IPS DF 6.9 (cell line): ENCODE measurements at regions not wholly inside any gene's neighbourhood (a gene's known extent, or its start where the extent isn't known, plus 50 kb on each side); places are given as distances from the start of the nearest gene placed in this dataset.
A peak's percentile ranks its signal among the peaks of the same experiment; 100 is the strongest.

Experiments used
- DNase-seq: peaks from one replicate; pipeline ENCODE4 v3.0.0-alpha.2; 2013; ENCODE audit warnings: low read depth, low spot score
- H3K27ac ChIP-seq: one replicate; pipeline ENCODE4 v1.5.1; 2013; ENCODE audit warnings: low read length, control low read depth
- H3K27me3 ChIP-seq: 2 replicates; pipeline ENCODE4 v1.6.1; 2013; ENCODE audit warnings: mild to moderate bottlenecking, low read length; ENCODE audit not compliant: control insufficient read depth, insufficient read depth
- H3K36me3 ChIP-seq: 2 replicates; pipeline ENCODE4 v1.6.1; 2013; ENCODE audit warnings: low read length; ENCODE audit not compliant: control insufficient read depth, insufficient read depth
- H3K4me1 ChIP-seq: 2 replicates; pipeline ENCODE4 v1.6.1; 2013; ENCODE audit warnings: low read length; ENCODE audit not compliant: control insufficient read depth, insufficient read depth
- H3K4me3 ChIP-seq: 2 replicates; pipeline ENCODE4 v1.5.1; 2013; ENCODE audit warnings: mild to moderate bottlenecking, low read length
- H3K9me3 ChIP-seq: 2 replicates; pipeline ENCODE4 v1.6.1; 2013; ENCODE audit warnings: low read length, inconsistent platforms; ENCODE audit not compliant: control insufficient read depth, insufficient read depth
- WGBS: extraction: QIAGEN DNeasy Blood & Tissue Kit; methylation state at CpG from one replicate; pipeline ENCODE4 v1.1.7; 2013; ENCODE audit warnings: mixed read lengths, missing lambda C conversion rate; ENCODE audit not compliant: insufficient read length, insufficient coverage; 5-methylcytosine and 5-hydroxymethylcytosine counted together

GRCh38 chr2:204279819-204280218 lies 265.5 kb upstream of the PARD3B start:
- Histone ChIP-seq H3K27ac (no peak overlapping the region), H3K36me3 (no peaks in the 10 kb centered on the region), H3K9me3 (no peaks in the 10 kb centered on the region), H3K27me3 (no peaks in the 10 kb centered on the region), H3K4me1 (0 out of 2 replicates have a peak, but pooled peaks cover 3% of the 10 kb centered on the region), H3K4me3 (no peak overlapping the region)
- no CpG with 5 or more reads among the region's 1 CpG for WGBS
- DNase-seq, result no peak

- Histone ChIP-seq H3K27me3 (no peaks in the 10 kb centered on the region), H3K36me3 (no peaks in the 10 kb centered on the region), H3K9me3 (no peaks in the 10 kb centered on the region), H3K4me1 (0 out of 2 replicates have a peak, but pooled peaks cover 3% of the 10 kb centered on the region), H3K4me3 (no peak overlapping the region), H3K27ac (no peak overlapping the region)
- DNase-seq, result no peak
These were observed 265.0 kb upstream of the PARD3B start for GRCh38 chr2:204280262-204280668.

GRCh38 chr2:204282081-204282480 lies 263.2 kb upstream of the PARD3B start:
- Histone ChIP-seq H3K9me3 (no peaks in the 10 kb centered on the region), H3K4me1 (0 out of 2 replicates have a peak, but pooled peaks cover 3% of the 10 kb centered on the region), H3K27me3 (no peaks in the 10 kb centered on the region), H3K36me3 (no peaks in the 10 kb centered on the region), H3K27ac (no peak overlapping the region), H3K4me3 (no peak overlapping the region)
- DNase-seq, result no peak
- no CpG with 5 or more reads among the region's 3 CpGs for WGBS

GRCh38 chr2:204282525-204282924 lies 262.8 kb upstream of the PARD3B start:
- peak; percentile 60 for DNase-seq
- WGBS, result no CpG with 5 or more reads among the region's 4 CpGs
- H3K27ac ChIP-seq, result no peak overlapping the region

GRCh38 chr2:204289066-204289465 lies 256.2 kb upstream of the PARD3B start:
- Histone ChIP-seq H3K4me3 (no peak overlapping the region), H3K36me3 (no peaks in the 10 kb centered on the region), H3K27ac (no peak overlapping the region), H3K9me3 (no peaks in the 10 kb centered on the region), H3K4me1 (no peaks in the 10 kb centered on the region), H3K27me3 (no peaks in the 10 kb centered on the region)
- DNase-seq, result no peak
- no CpG with 5 or more reads among the region's 1 CpG for WGBS

More at GRCh38 chr2:204282525-204282924, 262.8 kb upstream of the PARD3B start:
- no peaks in the 10 kb centered on the region for H3K36me3 ChIP-seq
- H3K9me3 ChIP-seq, result no peaks in the 10 kb centered on the region
- H3K4me1 ChIP-seq, result 0 out of 2 replicates have a peak, but pooled peaks cover 3% of the 10 kb centered on the region
- no peak overlapping the region for H3K4me3 ChIP-seq
- H3K27me3 ChIP-seq, result no peaks in the 10 kb centered on the region

- no peak overlapping the region for H3K27ac ChIP-seq
- no peaks in the 10 kb centered on the region for H3K9me3 ChIP-seq
- H3K4me3 ChIP-seq, result no peak overlapping the region
- no peaks in the 10 kb centered on the region for H3K4me1 ChIP-seq
- WGBS, result no CpG with 5 or more reads among the region's 4 CpGs
- H3K27me3 ChIP-seq, result no peaks in the 10 kb centered on the region
- H3K36me3 ChIP-seq, result no peaks in the 10 kb centered on the region
- no peak for DNase-seq
These were observed 252.8 kb upstream of the PARD3B start for GRCh38 chr2:204292439-204292838.

- no CpG with 5 or more reads among the region's 4 CpGs for WGBS
- no peak overlapping the region for H3K4me3 ChIP-seq
- no peak for DNase-seq
- no peaks in the 10 kb centered on the region for H3K27me3 ChIP-seq
- H3K9me3 ChIP-seq, result no peaks in the 10 kb centered on the region
- H3K4me1 ChIP-seq, result no peaks in the 10 kb centered on the region
- no peak overlapping the region for H3K27ac ChIP-seq
- no peaks in the 10 kb centered on the region for H3K36me3 ChIP-seq
These were observed 251.2 kb upstream of the PARD3B start for GRCh38 chr2:204293884-204294747.

GRCh38 chr2:204298404-204298803 lies 246.9 kb upstream of the PARD3B start:
- Histone ChIP-seq H3K27ac (no peak overlapping the region), H3K36me3 (no peaks in the 10 kb centered on the region), H3K27me3 (no peaks in the 10 kb centered on the region), H3K4me3 (no peak overlapping the region), H3K9me3 (no peaks in the 10 kb centered on the region), H3K4me1 (no peaks in the 10 kb centered on the region)
- DNase-seq, result no peak
- WGBS, result no CpG with 5 or more reads among the region's 1 CpG

- Histone ChIP-seq H3K9me3 (no peaks in the 10 kb centered on the region), H3K4me1 (no peaks in the 10 kb centered on the region)
- WGBS, result no CpG with 5 or more reads among the region's 1 CpG
These were observed 245.5 kb upstream of the PARD3B start for GRCh38 chr2:204299766-204300165.

GRCh38 chr2:204306667-204307066 lies 238.6 kb upstream of the PARD3B start:
- H3K4me1 ChIP-seq, result no peaks in the 10 kb centered on the region
- WGBS, result no CpG with 5 or more reads among the region's 4 CpGs

More at GRCh38 chr2:204299766-204300165, 245.5 kb upstream of the PARD3B start:
- H3K27me3 ChIP-seq, result no peaks in the 10 kb centered on the region
- no peak overlapping the region for H3K4me3 ChIP-seq
- H3K27ac ChIP-seq, result no peak overlapping the region
- no peaks in the 10 kb centered on the region for H3K36me3 ChIP-seq
- no peak for DNase-seq

GRCh38 chr2:204312105-204312504 lies 233.2 kb upstream of the PARD3B start:
- no peaks in the 10 kb centered on the region for H3K9me3 ChIP-seq
- H3K27ac ChIP-seq, result no peak overlapping the region
- no CpG with 5 or more reads among the region's 8 CpGs for WGBS
- no peak for DNase-seq
- H3K4me3 ChIP-seq, result no peak overlapping the region
- 0 out of 2 replicates have a peak, but pooled peaks cover 2% of the 10 kb centered on the region for H3K4me1 ChIP-seq
- H3K27me3 ChIP-seq, result no peaks in the 10 kb centered on the region
- no peaks in the 10 kb centered on the region for H3K36me3 ChIP-seq

More at GRCh38 chr2:204306667-204307066, 238.6 kb upstream of the PARD3B start:
- no peak for DNase-seq
- no peaks in the 10 kb centered on the region for H3K27me3 ChIP-seq
- H3K36me3 ChIP-seq, result no peaks in the 10 kb centered on the region
- no peaks in the 10 kb centered on the region for H3K9me3 ChIP-seq
- no peak overlapping the region for H3K27ac ChIP-seq
- H3K4me3 ChIP-seq, result no peak overlapping the region
